Keratinocyte (primary cell): ENCODE measurements at regions not wholly inside any gene's neighbourhood (a gene's known extent, or its start where the extent isn't known, plus 50 kb on each side); places are given as distances from the start of the nearest gene placed in this dataset.

Source experiments
- DNase-seq: peaks from one replicate; pipeline ENCODE4 v3.0.0-alpha.2; 2011; ENCODE audit warnings: low read depth, missing footprints, low spot score
- FAIRE-seq: peaks from 2 replicates; lab custom pipeline; 2011; peaks lifted over from hg19 to GRCh38; lab: Jason Lieb, UNC
- H2AFZ ChIP-seq: 2 replicates; pipeline ENCODE4 v1.6.0; 2012; ENCODE audit warnings: low read length, control low read depth, inconsistent platforms; ENCODE audit not compliant: control insufficient read depth
- H3K27ac ChIP-seq: 2 replicates; pipeline ENCODE4 v1.5.1; 2011; ENCODE audit warnings: low read length; ENCODE audit not compliant: control insufficient read depth, insufficient read depth
- H3K27me3 ChIP-seq: 3 replicates; pipeline ENCODE4 v1.6.0; 2011; ENCODE audit warnings: low read length; ENCODE audit not compliant: control insufficient read depth, insufficient read depth; ENCODE audit errors: extremely low read depth
- H3K36me3 ChIP-seq, 2 experiments: 2 replicates in 1 of 2; 3 replicates in 1 of 2; pipeline ENCODE4 v1.5.1; 2011; ENCODE audit warnings: low read length in 2 of 2, mild to moderate bottlenecking in 1 of 2; ENCODE audit not compliant: control insufficient read depth in 2 of 2, insufficient read depth in 2 of 2; ENCODE audit errors: extremely low read depth in 1 of 2
- H3K4me1 ChIP-seq: 3 replicates; pipeline ENCODE4 v1.5.1; 2011; ENCODE audit warnings: low read length; ENCODE audit not compliant: control insufficient read depth, insufficient read depth; ENCODE audit errors: extremely low read depth
- H3K4me2 ChIP-seq: 3 replicates; pipeline ENCODE4 v1.6.0; 2011; ENCODE audit warnings: low read depth, low read length; ENCODE audit not compliant: control insufficient read depth, insufficient read depth; ENCODE audit errors: extremely low read depth
- H3K4me3 ChIP-seq, 3 experiments: fragments of 200-600 bp in 1 of 3; sonication (generic) in 1 of 3; 2 replicates in 2 of 3; 3 replicates in 1 of 3; pipeline ENCODE4 v1.5.1; 2011 to 2016; ENCODE audit warnings: low read length in 3 of 3, mild to moderate bottlenecking in 3 of 3, control low read depth in 2 of 3, inconsistent platforms in 1 of 3, low read depth in 1 of 3, mixed read lengths in 1 of 3, mixed run types in 1 of 3, moderate library complexity in 1 of 3; ENCODE audit not compliant: control insufficient read depth in 2 of 3, insufficient read depth in 2 of 3; ENCODE audit errors: extremely low read depth in 1 of 3
- H3K79me2 ChIP-seq: 2 replicates; pipeline ENCODE4 v1.6.0; 2012; ENCODE audit warnings: low read length; ENCODE audit not compliant: control insufficient read depth, insufficient read depth
- H3K9ac ChIP-seq: 3 replicates; pipeline ENCODE4 v1.6.0; 2011; ENCODE audit warnings: low read length; ENCODE audit not compliant: control insufficient read depth, insufficient read depth; ENCODE audit errors: extremely low read depth
- H3K9me1 ChIP-seq: 3 replicates; pipeline ENCODE4 v1.6.0; 2011; ENCODE audit warnings: low read length; ENCODE audit not compliant: control insufficient read depth, insufficient read depth; ENCODE audit errors: extremely low read depth
- H3K9me3 ChIP-seq: 2 replicates; pipeline ENCODE4 v1.5.1; 2012; ENCODE audit warnings: low read depth, low read length; ENCODE audit not compliant: control insufficient read depth
- H4K20me1 ChIP-seq: 3 replicates; pipeline ENCODE4 v1.6.0; 2011; ENCODE audit warnings: low read length; ENCODE audit not compliant: control insufficient read depth, insufficient read depth; ENCODE audit errors: extremely low read depth
- CTCF ChIP-seq, 3 experiments: IDR thresholded peaks in 1 of 3; conservative IDR thresholded peaks in 1 of 3; optimal IDR thresholded peaks in 1 of 3; 2 replicates in 2 of 3; 3 replicates in 1 of 3; pipeline versions ENCODE3 to v1.5.1; 2011; ENCODE audit warnings: low read length in 3 of 3, mild to moderate bottlenecking in 3 of 3, moderate library complexity in 2 of 3, control low read depth in 1 of 3, inconsistent platforms in 1 of 3; ENCODE audit not compliant: insufficient read depth in 2 of 3; ENCODE audit errors: extremely low read depth in 1 of 3
- EZH2 ChIP-seq: IDR thresholded peaks from one replicate; pipeline ENCODE4 v1.6.1; 2012; ENCODE audit warnings: inconsistent platforms, mild to moderate bottlenecking, low read length, moderate library complexity
- dilution Hi-C: fragments of 300-500 bp; cut with MboI; formaldehyde crosslinking; loops from one replicate; pipeline ENCODE4 v1.7.0; 2020; ENCODE audit warnings: low sequenced_read_pairs; ENCODE audit not compliant: extremely low pct_ligation_motif_present

- no peak overlapping the region for H3K9ac ChIP-seq
- DNase-seq = no peak
- no peak for FAIRE-seq
Observed at GRCh38 chr4:90030202-90030601, 97.0 kb upstream of the CCSER1 start.

GRCh38 chr4:90030953-90031352 is 96.2 kb upstream of the CCSER1 start:
- Histone ChIP-seq H3K4me2 (no peak overlapping the region), H3K36me3 (no peaks in the 10 kb centered on the region), H3K4me3 (no peak overlapping the region), H4K20me1 (no peaks in the 10 kb centered on the region), H3K9me3 (no peaks in the 10 kb centered on the region), H3K27me3 (no peaks in the 10 kb centered on the region), H3K27ac (no peak overlapping the region), H2AFZ (no peak overlapping the region), H3K9me1 (no peaks in the 10 kb centered on the region), H3K79me2 (no peaks in the 10 kb centered on the region), H3K9ac (no peak overlapping the region), H3K4me1 (no peaks in the 10 kb centered on the region)
- FAIRE-seq (peak; percentile 67), DNase-seq (no peak)
- dilution Hi-C loops = no loop called here
- TF ChIP-seq CTCF (optimal IDR thresholded peaks at IDR 0.05 in 1 of 3, IDR thresholded peaks at IDR 0.05 in 1 of 3, conservative IDR thresholded peaks at IDR 0.05 in 1 of 3; ENCODE audit: extremely low read depth in 1 of 3, insufficient read depth in 2 of 3, low read length in 3 of 3) (peak; percentile 36 to 61 (median 58)), EZH2 (no peak)

More at GRCh38 chr4:90030202-90030601, 97.0 kb upstream of the CCSER1 start:
- Histone ChIP-seq H3K27me3 (no peaks in the 10 kb centered on the region), H2AFZ (no peak overlapping the region), H3K9me3 (no peaks in the 10 kb centered on the region), H3K9me1 (no peaks in the 10 kb centered on the region), H3K79me2 (no peaks in the 10 kb centered on the region), H3K4me3 (no peak overlapping the region), H3K4me1 (no peaks in the 10 kb centered on the region), H3K4me2 (no peak overlapping the region), H3K36me3 (no peaks in the 10 kb centered on the region), H3K27ac (no peak overlapping the region), H4K20me1 (no peaks in the 10 kb centered on the region)
- dilution Hi-C loops = no loop called here
- TF ChIP-seq EZH2 = no peak
- TF ChIP-seq CTCF (optimal IDR thresholded peaks at IDR 0.05 in 1 of 3, IDR thresholded peaks at IDR 0.05 in 1 of 3, conservative IDR thresholded peaks at IDR 0.05 in 1 of 3; ENCODE audit: extremely low read depth in 1 of 3, insufficient read depth in 2 of 3, low read length in 3 of 3) = no peak
